GM21737 (cell line): ENCODE measurements at regions not wholly inside any gene's neighbourhood (a gene's known extent, or its start where the extent isn't known, plus 50 kb on each side); places are given as distances from the start of the nearest gene placed in this dataset.

Experiments used
- ATAC-seq: cut with Tn5 transposase; IDR thresholded peaks from one replicate; pipeline ENCODE4 v1.9.1; 2021; ENCODE audit warnings: mild to moderate bottlenecking, moderate library complexity; ENCODE audit not compliant: unreplicated experiment

GRCh38 chr15:93458597-93458996, 369.6 kb upstream of the RGMA start:
- no peak for ATAC-seq

- ATAC-seq = no peak
These were observed 365.8 kb upstream of the RGMA start for GRCh38 chr15:93454788-93455187.

GRCh38 chr15:93452537-93453211, 363.7 kb upstream of the RGMA start:
- no peak for ATAC-seq

GRCh38 chr15:93451822-93452221, 362.8 kb upstream of the RGMA start:
- ATAC-seq = no peak

DNA sequence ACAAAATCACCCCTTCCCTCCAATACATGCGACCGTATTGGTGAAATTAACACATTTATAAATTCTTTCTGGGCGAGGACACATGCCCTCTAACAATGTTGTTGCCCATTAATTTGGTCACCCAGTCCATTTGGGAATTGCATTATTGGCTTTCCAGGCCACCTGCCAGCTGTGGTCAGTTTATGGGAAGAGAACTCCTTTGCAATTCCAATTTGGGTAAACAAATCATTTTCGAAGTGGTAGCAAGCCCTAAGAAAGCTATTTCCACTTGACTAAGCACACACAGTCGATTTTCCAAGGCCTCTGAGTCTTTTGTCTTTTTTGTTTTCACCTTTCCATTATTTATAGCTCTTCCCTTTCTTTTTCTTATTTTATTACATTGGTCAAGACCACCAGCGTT, 362.3 kb upstream of the RGMA start:
- ATAC-seq = no peak

DNA sequence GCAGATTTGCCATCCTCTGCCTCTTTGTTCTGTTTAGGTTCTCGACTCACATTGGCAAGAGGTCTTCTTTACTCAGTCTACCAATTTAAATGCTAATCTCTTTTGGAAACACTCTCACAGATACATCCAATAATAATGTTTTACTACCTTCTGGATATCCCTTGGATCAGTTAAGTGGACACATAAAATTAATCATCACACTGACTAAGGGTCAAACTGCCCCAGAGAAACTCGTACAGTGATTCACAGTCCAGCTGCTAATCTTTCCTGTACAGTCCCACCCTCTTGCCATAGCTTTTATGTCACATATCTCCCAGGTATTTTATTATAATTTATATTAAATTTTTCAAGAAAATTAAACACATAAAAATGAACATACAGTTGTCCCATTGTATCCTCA, 360.8 kb upstream of the RGMA start:
- ATAC-seq = no peak

DNA sequence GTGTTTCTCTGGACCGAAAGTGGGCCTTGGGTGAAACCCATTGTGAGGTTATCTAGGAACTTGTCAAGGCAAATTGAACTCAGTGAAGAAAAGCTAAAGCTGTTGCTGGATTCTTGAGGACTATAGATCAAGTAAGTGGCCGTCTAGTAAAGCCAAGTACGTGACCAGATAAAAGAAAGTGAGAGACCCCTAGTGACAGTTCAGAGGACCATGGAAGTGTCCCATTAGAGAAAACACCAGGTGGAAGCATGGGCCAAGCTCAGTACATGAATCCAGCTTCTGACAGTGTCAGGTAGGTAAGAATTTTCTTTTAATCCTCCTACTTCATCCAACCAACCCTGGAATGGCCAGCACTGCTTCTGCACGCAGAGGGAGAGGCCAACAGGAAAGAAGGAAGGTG, 349.3 kb upstream of the RGMA start:
- ATAC-seq = no peak

- no peak for ATAC-seq
These were observed 343.5 kb upstream of the RGMA start for GRCh38 chr15:93432474-93432873.

DNA sequence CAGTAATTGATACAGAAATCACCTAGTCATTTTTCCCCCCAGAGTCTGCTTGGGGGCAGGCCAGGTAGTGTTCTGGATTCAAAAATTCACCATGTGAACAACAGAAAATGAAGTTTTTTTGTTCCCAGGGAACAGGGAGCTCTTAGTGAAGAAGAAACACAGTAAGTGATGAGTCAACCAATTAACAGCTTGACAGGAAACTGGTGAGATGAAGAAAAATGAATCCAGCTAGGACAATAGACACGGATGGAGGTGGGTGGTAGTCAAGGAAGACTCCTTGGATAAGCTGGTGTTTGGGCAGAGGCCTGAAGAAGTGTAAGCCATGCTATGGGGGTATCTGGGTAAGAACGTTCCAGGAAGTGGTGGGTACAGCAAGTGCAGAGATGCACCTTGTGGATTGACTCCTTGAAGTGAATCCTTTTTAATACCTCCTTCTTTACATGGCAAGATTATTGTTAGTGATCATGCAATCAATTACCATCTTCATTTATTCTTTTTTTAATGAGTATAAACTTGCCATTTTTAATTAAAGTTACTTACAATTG, 339.9 kb upstream of the RGMA start:
- no peak for ATAC-seq

DNA sequence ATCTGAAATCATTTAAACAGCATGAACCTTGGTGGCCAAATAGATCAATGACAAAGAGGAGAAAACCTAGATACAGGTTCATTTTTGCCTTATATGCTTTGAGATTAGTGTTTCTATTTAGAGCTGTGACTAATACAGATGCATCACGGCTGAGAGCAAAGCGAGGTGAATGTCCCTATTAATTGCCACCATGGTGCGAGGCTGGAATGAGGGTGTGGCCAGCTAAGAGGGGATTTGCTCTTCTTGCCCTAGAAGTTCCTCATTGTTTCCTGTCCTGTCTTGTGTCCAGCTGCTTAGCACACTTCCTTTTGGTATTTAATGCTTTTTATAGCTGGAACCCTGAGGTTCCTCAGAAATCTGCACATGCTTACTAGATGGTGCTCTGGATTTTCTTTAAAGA, 339.1 kb upstream of the RGMA start:
- ATAC-seq = no peak

GRCh38 chr15:93424131-93424530, 335.1 kb upstream of the RGMA start:
- no peak for ATAC-seq

- no peak for ATAC-seq
These were observed 333.5 kb upstream of the RGMA start for GRCh38 chr15:93422476-93422875.

DNA sequence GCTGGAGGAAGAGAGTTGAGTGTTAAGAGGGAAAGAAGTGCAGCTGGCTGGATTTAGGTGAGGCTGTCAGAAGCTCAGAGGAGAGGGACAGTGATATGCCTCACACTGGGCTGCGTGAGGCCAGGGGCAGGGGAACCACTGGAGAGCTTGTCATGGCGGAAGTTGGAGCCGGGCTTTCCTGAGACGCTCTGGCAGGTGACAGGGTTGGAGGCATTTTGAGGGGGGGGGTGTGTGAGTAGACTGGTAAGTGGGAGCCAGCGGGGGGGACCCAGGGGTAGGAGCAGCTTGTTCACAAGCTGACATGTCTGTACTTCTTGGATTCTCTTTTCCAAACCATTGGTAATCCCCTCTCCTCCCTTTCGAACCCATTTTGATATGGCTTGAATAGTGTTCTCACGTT, 331.5 kb upstream of the RGMA start:
- ATAC-seq = no peak

GRCh38 chr15:93420050-93420452, 331.0 kb upstream of the RGMA start:
- ATAC-seq = no peak

GRCh38 chr15:93418566-93418965, 329.6 kb upstream of the RGMA start:
- no peak for ATAC-seq

DNA sequence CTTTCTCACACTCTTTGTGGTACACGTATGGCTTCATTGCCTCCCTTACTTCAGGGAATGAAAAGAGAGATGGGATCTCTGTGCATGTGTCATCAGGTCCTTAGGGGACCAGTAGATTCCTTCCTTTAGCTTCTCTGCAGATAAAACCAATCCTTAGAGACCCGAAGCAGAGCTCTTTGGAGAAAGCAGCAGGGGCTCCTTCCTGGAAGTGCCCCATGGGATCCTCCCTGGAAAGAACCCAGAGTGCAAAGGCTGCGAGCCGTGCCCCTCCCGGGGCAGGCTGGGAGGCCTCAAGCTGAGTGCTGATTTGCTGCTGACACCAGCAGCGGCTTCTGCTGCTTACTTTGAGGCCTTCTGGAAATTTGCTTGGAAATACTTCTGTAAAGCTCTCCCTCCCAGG, 328.6 kb upstream of the RGMA start:
- ATAC-seq = no peak

DNA sequence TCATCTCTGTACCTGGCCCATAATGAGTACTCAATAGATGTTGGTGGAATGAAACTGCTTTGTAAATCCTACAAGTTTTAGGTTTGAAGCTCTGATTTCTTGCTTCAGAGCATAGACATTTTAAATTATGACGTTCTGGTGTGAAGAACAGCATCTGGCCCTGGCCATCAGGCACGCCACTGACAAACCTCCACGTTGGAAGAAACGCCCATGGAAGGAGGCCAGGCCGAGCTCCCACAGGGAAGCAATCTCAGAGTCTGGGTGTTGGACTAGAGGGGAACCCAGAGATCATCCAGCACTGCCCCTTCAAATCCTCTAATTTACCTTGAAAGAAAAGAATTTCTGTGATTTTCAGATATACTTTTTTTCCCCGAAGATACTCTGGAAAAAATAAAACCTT, 328.1 kb upstream of the RGMA start:
- ATAC-seq = no peak

DNA sequence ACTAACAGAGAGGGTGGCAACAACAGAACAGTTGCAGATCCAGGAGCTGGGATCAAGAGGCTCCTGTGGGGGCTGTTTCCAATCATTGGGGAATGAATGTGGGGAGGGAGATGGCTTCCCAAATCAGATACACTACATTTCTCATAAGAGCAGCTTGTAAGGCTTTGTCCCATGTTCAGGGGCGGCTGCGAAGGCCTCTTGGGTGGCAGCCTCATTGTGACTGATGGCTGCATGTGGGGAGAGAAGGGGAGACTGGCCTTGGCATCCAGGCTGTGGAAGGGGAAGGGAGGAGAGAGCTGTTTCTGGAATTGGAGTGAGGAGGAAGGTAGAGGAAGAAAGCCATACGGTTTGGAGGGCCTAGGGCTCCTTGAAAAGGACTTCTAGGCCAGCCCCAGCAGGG, 326.6 kb upstream of the RGMA start:
- ATAC-seq = no peak

DNA sequence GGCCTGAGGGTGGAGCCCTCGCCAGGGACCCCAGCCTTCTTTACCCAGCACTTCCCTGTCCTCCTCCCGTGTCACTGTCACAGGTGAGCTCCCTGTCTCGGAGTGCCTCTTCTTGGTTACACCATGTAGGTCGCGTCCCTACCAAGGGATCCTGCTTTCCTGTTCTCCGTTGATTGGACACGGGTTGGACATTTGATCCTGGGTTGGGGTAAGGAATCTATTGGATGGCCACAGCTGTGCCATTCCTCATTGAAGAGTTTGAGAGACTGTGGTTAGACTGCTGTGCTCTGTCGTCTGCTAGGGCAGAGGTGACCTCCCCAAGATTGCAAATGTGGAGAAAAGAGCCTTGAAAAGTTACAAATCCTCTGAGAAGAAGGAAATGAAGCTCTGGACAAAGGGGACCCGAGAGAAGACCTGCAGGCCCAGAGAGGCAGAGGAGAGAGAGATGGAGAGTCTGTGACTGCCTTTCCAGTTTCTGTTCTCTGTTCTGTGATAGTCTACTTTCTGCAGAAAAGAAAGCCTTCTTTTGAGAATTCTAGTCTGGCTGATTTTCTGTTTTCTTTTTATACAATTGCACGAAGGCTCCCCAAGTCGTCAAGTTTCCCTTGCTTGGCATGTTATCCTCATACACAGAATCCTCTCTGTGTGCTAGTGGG, 325.7 kb upstream of the RGMA start:
- no peak for ATAC-seq

DNA sequence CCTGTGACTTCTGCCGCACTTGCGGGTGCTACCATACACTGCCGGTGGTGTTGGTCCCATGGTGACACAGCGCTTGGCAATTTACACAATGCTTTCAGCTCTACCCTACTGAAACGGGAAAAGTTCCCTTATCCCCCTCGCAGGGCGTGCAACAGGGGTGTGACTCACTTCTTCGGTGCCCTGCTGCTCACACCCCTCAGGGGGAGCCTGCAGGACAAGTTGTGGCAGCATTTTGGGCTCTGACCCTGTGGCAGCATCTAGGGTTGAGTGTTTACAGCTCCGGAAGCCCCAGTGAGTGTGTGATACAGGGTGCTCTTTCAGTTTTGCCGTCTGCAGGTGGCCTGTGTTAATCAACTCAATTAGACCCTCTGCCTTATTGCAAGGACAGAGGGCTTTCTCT, 324.7 kb upstream of the RGMA start:
- no peak for ATAC-seq

- ATAC-seq = no peak
These were observed 310.1 kb upstream of the RGMA start for GRCh38 chr15:93399121-93399520.

- no peak for ATAC-seq
These were observed 300.2 kb upstream of the RGMA start for GRCh38 chr15:93389211-93389610.

DNA sequence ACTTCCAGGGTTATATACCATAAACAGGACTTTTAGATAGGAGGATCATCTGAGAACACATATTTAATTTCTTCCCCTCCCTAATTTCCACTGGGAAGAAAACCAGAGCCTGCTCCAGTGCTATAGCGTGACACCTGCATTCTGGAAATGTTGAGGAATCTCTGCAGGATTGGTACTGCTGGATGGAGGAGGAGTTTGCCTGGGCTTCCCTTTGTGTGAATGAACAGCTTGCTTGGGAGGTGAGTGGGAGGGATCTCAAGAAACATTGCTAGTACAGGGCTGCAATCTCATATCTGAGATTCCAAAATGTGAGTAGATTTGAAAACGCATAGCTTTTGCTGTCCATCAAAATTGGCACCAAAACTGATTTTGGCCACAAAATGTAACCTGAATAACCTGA, 295.9 kb upstream of the RGMA start:
- no peak for ATAC-seq
